Endometrium (tissue), 2 donors: ENCODE measurements at regions not wholly inside any gene's neighbourhood (a gene's known extent, or its start where the extent isn't known, plus 50 kb on each side); places are given as distances from the start of the nearest gene placed in this dataset.
"Not testable (repeated sequence)": the region's sequence is repeated elsewhere in the genome, so short reads cannot be mapped to it uniquely, and the experiment has no call there.

Experiments
- FAIRE-seq: peaks from 2 replicates; lab custom pipeline; 2012; peaks lifted over from hg19 to GRCh38; lab: Jason Lieb, UNC
- donor health status: control.
- donor health status: control.

GRCh38 chr6:113047932-113048331 is 700.8 kb downstream of the RFPL4B start:
- no peak for FAIRE-seq

- no peak for FAIRE-seq
These were observed 701.6 kb downstream of the RFPL4B start for GRCh38 chr6:113048741-113049140.

- no peak for FAIRE-seq
These were observed 702.1 kb downstream of the RFPL4B start for GRCh38 chr6:113049190-113049589.

- no peak for FAIRE-seq
These were observed 703.1 kb downstream of the RFPL4B start for GRCh38 chr6:113050010-113050858.

GRCh38 chr6:113050979-113051378 is 703.8 kb downstream of the RFPL4B start:
- FAIRE-seq, result no peak

- no peak for FAIRE-seq
These were observed 705.4 kb downstream of the RFPL4B start for GRCh38 chr6:113052506-113052905.

- no peak for FAIRE-seq
These were observed 707.9 kb downstream of the RFPL4B start for GRCh38 chr6:113055061-113055460.

- no peak for FAIRE-seq
These were observed 708.9 kb downstream of the RFPL4B start for GRCh38 chr6:113055998-113056397.

GRCh38 chr6:113057567-113058053 is 710.5 kb downstream of the RFPL4B start:
- FAIRE-seq, result no peak

GRCh38 chr6:113060664-113061063 is 713.5 kb downstream of the RFPL4B start:
- no peak for FAIRE-seq

GRCh38 chr6:113065611-113066010 is 718.5 kb downstream of the RFPL4B start:
- FAIRE-seq, result no peak

- FAIRE-seq, result no peak
These were observed 720.6 kb downstream of the RFPL4B start for GRCh38 chr6:113067612-113068275.

GRCh38 chr6:113068570-113068969 is 721.4 kb downstream of the RFPL4B start:
- FAIRE-seq, result no peak

GRCh38 chr6:113070681-113071080 is 723.6 kb downstream of the RFPL4B start:
- FAIRE-seq, result not testable (repeated sequence)

GRCh38 chr6:113073611-113074191 is 726.6 kb downstream of the RFPL4B start:
- no peak for FAIRE-seq

GRCh38 chr6:113076116-113076515 is 729.0 kb downstream of the RFPL4B start:
- no peak for FAIRE-seq

- no peak for FAIRE-seq
These were observed 729.7 kb downstream of the RFPL4B start for GRCh38 chr6:113076816-113077215.

GRCh38 chr6:113077794-113078193 is 730.7 kb downstream of the RFPL4B start:
- FAIRE-seq, result no peak

GRCh38 chr6:113078791-113079190 is 731.7 kb downstream of the RFPL4B start:
- no peak for FAIRE-seq

- no peak for FAIRE-seq
These were observed 735.6 kb downstream of the RFPL4B start for GRCh38 chr6:113082745-113083144.

- no peak for FAIRE-seq
These were observed 736.8 kb downstream of the RFPL4B start for GRCh38 chr6:113083947-113084346.

- no peak for FAIRE-seq
These were observed 741.9 kb downstream of the RFPL4B start for GRCh38 chr6:113089056-113089455.

GRCh38 chr6:113092795-113093194 is 745.7 kb downstream of the RFPL4B start:
- FAIRE-seq, result no peak
